Astrocyte (in vitro differentiated cells and primary cell): ENCODE measurements at regions not wholly inside any gene's neighbourhood (a gene's known extent, or its start where the extent isn't known, plus 50 kb on each side); places are given as distances from the start of the nearest gene placed in this dataset.

Experiments used
- CTCF ChIP-seq: IDR thresholded peaks from 2 replicates; pipeline ENCODE4 v1.5.1; 2011; ENCODE audit warnings: low read depth, mild to moderate bottlenecking, inconsistent platforms, low read length, moderate library complexity; ENCODE audit not compliant: insufficient read depth
- EZH2 ChIP-seq: IDR thresholded peaks from 2 replicates; pipeline ENCODE4 v1.6.1; 2012; ENCODE audit warnings: mild to moderate bottlenecking, low read length, inconsistent platforms; ENCODE audit not compliant: insufficient read depth

GRCh38 chr2:143839456-143839855 is 680.5 kb downstream of the ZEB2 start:
- TF ChIP-seq CTCF (no peak), EZH2 (no peak)
